ENCODE measurements at regions not wholly inside any gene's neighbourhood (a gene's known extent, or its start where the extent isn't known, plus 50 kb on each side); places are given as distances from the start of the nearest gene placed in this dataset.

- no peak for DNase-seq
- no peak overlapping the region for H3K4me3 ChIP-seq
- H3K27me3 ChIP-seq (ENCODE audit: low read depth), result no peaks in the 10 kb centered on the region
- H3K4me1 ChIP-seq, result no peaks in the 10 kb centered on the region
- H3K9me3 ChIP-seq (replicated peaks), result peaks cover 24% of the 10 kb centered on the region
- intact Hi-C loops (cut with micrococcal nuclease), result loop anchor here (10.0 kb wide), 1 partner anchor 59 kb away; no protein-coding TSS in a partner anchor
- H3K36me3 ChIP-seq, result no peaks in the 10 kb centered on the region
- no peak overlapping the region for H3K27ac ChIP-seq (replicated peaks)
- TF ChIP-seq, protein P1, sequence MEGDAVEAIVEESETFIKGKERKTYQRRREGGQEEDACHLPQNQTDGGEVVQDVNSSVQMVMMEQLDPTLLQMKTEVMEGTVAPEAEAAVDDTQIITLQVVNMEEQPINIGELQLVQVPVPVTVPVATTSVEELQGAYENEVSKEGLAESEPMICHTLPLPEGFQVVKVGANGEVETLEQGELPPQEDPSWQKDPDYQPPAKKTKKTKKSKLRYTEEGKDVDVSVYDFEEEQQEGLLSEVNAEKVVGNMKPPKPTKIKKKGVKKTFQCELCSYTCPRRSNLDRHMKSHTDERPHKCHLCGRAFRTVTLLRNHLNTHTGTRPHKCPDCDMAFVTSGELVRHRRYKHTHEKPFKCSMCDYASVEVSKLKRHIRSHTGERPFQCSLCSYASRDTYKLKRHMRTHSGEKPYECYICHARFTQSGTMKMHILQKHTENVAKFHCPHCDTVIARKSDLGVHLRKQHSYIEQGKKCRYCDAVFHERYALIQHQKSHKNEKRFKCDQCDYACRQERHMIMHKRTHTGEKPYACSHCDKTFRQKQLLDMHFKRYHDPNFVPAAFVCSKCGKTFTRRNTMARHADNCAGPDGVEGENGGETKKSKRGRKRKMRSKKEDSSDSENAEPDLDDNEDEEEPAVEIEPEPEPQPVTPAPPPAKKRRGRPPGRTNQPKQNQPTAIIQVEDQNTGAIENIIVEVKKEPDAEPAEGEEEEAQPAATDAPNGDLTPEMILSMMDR (IDR thresholded peaks at IDR 0.05; ENCODE audit: borderline replicate concordance), result no peak
These were observed 1371.1 kb upstream of the ACO1 start for GRCh38 chr9:31013371-31013770.

DNA sequence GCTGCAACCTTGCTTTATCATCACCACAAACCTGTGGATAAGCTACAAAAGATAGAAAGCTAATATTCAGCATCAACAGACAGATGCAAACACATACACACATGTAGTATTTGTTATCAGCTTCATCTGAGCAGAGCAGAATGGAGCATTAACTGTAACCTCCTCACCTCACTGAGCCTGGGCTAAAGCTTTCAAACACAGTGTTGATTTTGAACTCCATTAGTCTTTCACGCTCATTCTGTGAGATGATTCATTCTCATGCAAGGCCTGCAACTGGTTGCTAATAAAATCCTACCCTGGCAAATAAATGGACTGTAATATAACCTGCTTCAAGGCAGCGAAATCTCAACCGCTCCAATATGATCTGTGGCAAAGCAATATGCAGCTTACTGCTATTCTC lies 1360.6 kb upstream of the ACO1 start:
- intact Hi-C loops (cut with micrococcal nuclease), result no loop called here
- Histone ChIP-seq H3K36me3 (no peaks in the 10 kb centered on the region), H3K4me3 (no peak overlapping the region), H3K4me1 (no peaks in the 10 kb centered on the region), H3K9me3 (replicated peaks) (no peaks in the 10 kb centered on the region), H3K27ac (replicated peaks) (no peak overlapping the region), H3K27me3 (ENCODE audit: low read depth) (no peaks in the 10 kb centered on the region)
- no peak for DNase-seq
- TF ChIP-seq, protein P1 (IDR thresholded peaks at IDR 0.05; ENCODE audit: borderline replicate concordance), result no peak

- Histone ChIP-seq H3K9me3 (replicated peaks) (no peaks in the 10 kb centered on the region), H3K27ac (replicated peaks) (no peak overlapping the region), H3K4me1 (no peaks in the 10 kb centered on the region), H3K36me3 (no peaks in the 10 kb centered on the region), H3K4me3 (no peak overlapping the region), H3K27me3 (ENCODE audit: low read depth) (no peaks in the 10 kb centered on the region)
- DNase-seq, result no peak
- TF ChIP-seq, protein P1 (IDR thresholded peaks at IDR 0.05; ENCODE audit: borderline replicate concordance), result no peak
- intact Hi-C loops (cut with micrococcal nuclease), result no loop called here
These were observed 1356.8 kb upstream of the ACO1 start for GRCh38 chr9:31027678-31028077.

GRCh38 chr9:31028137-31028536 lies 1356.3 kb upstream of the ACO1 start:
- intact Hi-C loops (cut with micrococcal nuclease), result no loop called here
- Histone ChIP-seq H3K9me3 (replicated peaks) (no peaks in the 10 kb centered on the region), H3K27ac (replicated peaks) (no peak overlapping the region), H3K4me1 (no peaks in the 10 kb centered on the region), H3K36me3 (no peaks in the 10 kb centered on the region), H3K4me3 (no peak overlapping the region), H3K27me3 (ENCODE audit: low read depth) (no peaks in the 10 kb centered on the region)
- DNase-seq, result no peak
- TF ChIP-seq, protein P1 (IDR thresholded peaks at IDR 0.05; ENCODE audit: borderline replicate concordance), result no peak

DNA sequence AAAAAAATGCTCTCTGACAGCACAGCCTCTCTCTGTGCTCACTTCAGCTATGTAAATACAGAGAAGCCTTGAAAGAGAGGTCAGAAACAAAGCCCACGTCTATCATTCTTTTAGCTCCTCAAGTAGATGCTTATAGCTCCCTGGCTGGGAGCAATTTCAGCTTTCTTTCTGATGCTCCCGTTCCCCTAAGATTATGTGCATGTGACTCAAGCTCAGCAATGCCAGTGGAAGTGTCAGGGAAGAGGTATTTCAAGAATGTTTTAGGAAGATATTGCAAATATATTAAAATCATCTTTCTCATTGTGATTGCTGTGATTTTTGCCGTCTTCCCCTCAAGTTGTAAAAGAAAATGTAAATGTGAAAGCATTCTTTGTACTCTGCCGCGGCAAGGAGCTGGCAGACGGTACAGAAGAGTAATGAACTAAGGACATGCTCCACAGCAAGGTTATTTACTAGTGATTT lies 1353.7 kb upstream of the ACO1 start:
- H3K4me3 ChIP-seq, result no peak overlapping the region
- no peaks in the 10 kb centered on the region for H3K4me1 ChIP-seq
- intact Hi-C loops (cut with micrococcal nuclease), result no loop called here

More for the DNA sequence above, 1353.7 kb upstream of the ACO1 start:
- TF ChIP-seq, protein P1 (IDR thresholded peaks at IDR 0.05; ENCODE audit: borderline replicate concordance), result no peak
- DNase-seq, result no peak
- no peak overlapping the region for H3K27ac ChIP-seq (replicated peaks)
- H3K36me3 ChIP-seq, result no peaks in the 10 kb centered on the region
- H3K27me3 ChIP-seq (ENCODE audit: low read depth), result no peaks in the 10 kb centered on the region
- H3K9me3 ChIP-seq (replicated peaks), result no peaks in the 10 kb centered on the region

All from left ventricle myocardium inferior (tissue), 1 donor.